Endothelial cell of umbilical vein (primary cell): ENCODE measurements at regions not wholly inside any gene's neighbourhood (a gene's known extent, or its start where the extent isn't known, plus 50 kb on each side); places are given as distances from the start of the nearest gene placed in this dataset.

Source experiments
- BruUV-seq: library from RNA; stranded (reverse); fragments of 400-500 nt; replicated peaks from 2 replicates; lab custom pipeline; 2021; lab: Mats Ljungman, UMichigan
- CTCF ChIA-PET: fragments of 300-600, 350-600 bp; sonication (Branson Sonifier 250); formaldehyde crosslinking; loops from one replicate; lab custom pipeline; 2021; ENCODE audit warnings: antibody characterized with exemption, inconsistent platforms; lab: Charles Lee
- POLR2A ChIA-PET: fragments of 300-600, 350-600 bp; sonication (Branson Sonifier 250); formaldehyde crosslinking; loops from one replicate; lab custom pipeline; 2021; ENCODE audit warnings: antibody characterized with exemption, inconsistent platforms; lab: Charles Lee
- DNase-seq: peaks from one replicate; pipeline ENCODE4 v3.0.0-alpha.2; 2011; ENCODE audit warnings: low read depth, low spot score
- FAIRE-seq: peaks from 2 replicates; lab custom pipeline; 2011; peaks lifted over from hg19 to GRCh38; lab: Jason Lieb, UNC
- H2AFZ ChIP-seq: 2 replicates; pipeline ENCODE4 v1.6.0; 2012; ENCODE audit warnings: low read depth, low read length, control low read depth, inconsistent platforms
- H3K27ac ChIP-seq: 2 replicates; pipeline ENCODE4 v1.5.1; 2011; ENCODE audit warnings: low read depth, mild to moderate bottlenecking, control low read depth, low read length, moderate library complexity; ENCODE audit not compliant: insufficient read depth
- H3K27me3 ChIP-seq, 2 experiments: 2 replicates each; pipeline versions ENCODE4 v1.6.0 to v1.6.1; 2011; ENCODE audit warnings: low read length in 2 of 2, mixed read lengths in 1 of 2; ENCODE audit not compliant: control insufficient read depth in 2 of 2, insufficient read depth in 2 of 2
- H3K36me3 ChIP-seq, 2 experiments: 2 replicates in 1 of 2; 3 replicates in 1 of 2; pipeline ENCODE4 v1.5.1; 2011; ENCODE audit warnings: low read length in 2 of 2, mild to moderate bottlenecking in 1 of 2, moderate library complexity in 1 of 2; ENCODE audit not compliant: control insufficient read depth in 2 of 2, insufficient read depth in 2 of 2; ENCODE audit errors: extremely low read depth in 1 of 2
- H3K4me1 ChIP-seq: 3 replicates; pipeline ENCODE4 v1.5.1; 2011; ENCODE audit warnings: mild to moderate bottlenecking, low read length; ENCODE audit not compliant: control insufficient read depth, insufficient read depth; ENCODE audit errors: extremely low read depth
- H3K4me2 ChIP-seq: 2 replicates; pipeline ENCODE4 v1.6.1; 2011; ENCODE audit warnings: low read length, control low read depth, mixed read lengths; ENCODE audit not compliant: insufficient read depth
- H3K4me3 ChIP-seq, 3 experiments: fragments of 200-600 bp in 1 of 3; sonication (generic), shearing (Covaris generic) in 1 of 3; replicated peaks in 1 of 3; 2 replicates each; pipeline ENCODE4 v1.5.1; 2011 to 2016; ENCODE audit warnings: control low read depth in 3 of 3, low read length in 3 of 3, mild to moderate bottlenecking in 2 of 3, inconsistent platforms in 1 of 3, low read depth in 1 of 3, moderate library complexity in 1 of 3; ENCODE audit not compliant: insufficient read depth in 1 of 3
- H3K79me2 ChIP-seq: 2 replicates; pipeline ENCODE4 v1.6.0; 2012; ENCODE audit warnings: low read length, inconsistent platforms; ENCODE audit not compliant: control insufficient read depth, insufficient read depth
- H3K9ac ChIP-seq: replicated peaks from 2 replicates; pipeline ENCODE3; 2011; ENCODE audit warnings: low read length, control low read depth; ENCODE audit not compliant: insufficient read depth; ENCODE audit errors: extremely low read depth
- H3K9me1 ChIP-seq: replicated peaks from 3 replicates; pipeline ENCODE4 v1.6.0; 2011; ENCODE audit warnings: mild to moderate bottlenecking, low read length; ENCODE audit not compliant: control insufficient read depth, insufficient read depth; ENCODE audit errors: extremely low read depth
- H3K9me3 ChIP-seq: replicated peaks from 2 replicates; pipeline ENCODE4 v1.5.1; 2012; ENCODE audit warnings: low read length, inconsistent platforms; ENCODE audit not compliant: control insufficient read depth, insufficient read depth
- H4K20me1 ChIP-seq: replicated peaks from 2 replicates; pipeline ENCODE3; 2011; ENCODE audit warnings: mild to moderate bottlenecking, low read length; ENCODE audit not compliant: control insufficient read depth, insufficient read depth; ENCODE audit errors: extremely low read depth
- EZH2 ChIP-seq: IDR thresholded peaks from 2 replicates; pipeline ENCODE4 v1.6.1; 2012; ENCODE audit warnings: borderline replicate concordance, low read depth, mild to moderate bottlenecking, moderate library complexity, low read length, inconsistent platforms; ENCODE audit not compliant: severe bottlenecking
- FOS ChIP-seq: IDR thresholded peaks from 2 replicates; pipeline ENCODE4 v1.6.1; 2011; ENCODE audit warnings: mild to moderate bottlenecking, low read length, moderate library complexity, borderline replicate concordance; ENCODE audit not compliant: insufficient read depth
- GATA2 ChIP-seq: IDR thresholded peaks from 2 replicates; pipeline ENCODE4 v1.7.0; 2011; ENCODE audit warnings: low read depth, mild to moderate bottlenecking, moderate library complexity, mixed read lengths, low read length; ENCODE audit not compliant: insufficient read length, insufficient read depth
- JUN ChIP-seq: IDR thresholded peaks from 2 replicates; pipeline ENCODE4 v1.6.1; 2011; ENCODE audit warnings: borderline replicate concordance, low read depth; ENCODE audit not compliant: insufficient read length, insufficient read depth
- MYC ChIP-seq: IDR thresholded peaks from one replicate; pipeline ENCODE4 v1.6.1; 2011; ENCODE audit warnings: mild to moderate bottlenecking, low read depth, low read length
- POLR2A ChIP-seq: IDR thresholded peaks from 2 replicates; pipeline ENCODE4 v1.6.1; 2012; ENCODE audit warnings: low read depth, mild to moderate bottlenecking, control low read depth, low read length
- POLR2AphosphoS5 ChIP-seq: IDR thresholded peaks from 2 replicates; pipeline ENCODE4 v1.6.1; 2012; ENCODE audit warnings: low read depth, mild to moderate bottlenecking, control low read depth, low read length, moderate library complexity; ENCODE audit not compliant: insufficient read depth
- dilution Hi-C: fragments of 300-500 bp; cut with MboI; formaldehyde crosslinking; loops from one replicate; pipeline ENCODE4 v1.15.0; 2019; ENCODE audit warnings: low sequenced_read_pairs; ENCODE audit not compliant: extremely low pct_ligation_motif_present
- intact Hi-C: fragments of 100-400 bp; cut with micrococcal nuclease; formaldehyde crosslinking; loops from one replicate; pipeline ENCODE4 v1.10.0; 2022
- TF ChIP-seq, protein P1 (sequence below): IDR thresholded peaks from 2 replicates; pipeline ENCODE4 v1.6.1; 2011; ENCODE audit not compliant: insufficient read depth, insufficient read length
- TF ChIP-seq, protein P2 (sequence below), 2 donors: IDR thresholded peaks; 1 replicate in 1 of 2; 2 replicates in 1 of 2; pipeline ENCODE4 v1.5.1; 2011; ENCODE audit warnings: low read length in 2 of 2, mild to moderate bottlenecking in 2 of 2, moderate library complexity in 2 of 2, control low read depth in 1 of 2, inconsistent platforms in 1 of 2, low read depth in 1 of 2; ENCODE audit not compliant: insufficient read depth in 1 of 2; ENCODE audit errors: extremely low read depth in 1 of 2

DNA sequence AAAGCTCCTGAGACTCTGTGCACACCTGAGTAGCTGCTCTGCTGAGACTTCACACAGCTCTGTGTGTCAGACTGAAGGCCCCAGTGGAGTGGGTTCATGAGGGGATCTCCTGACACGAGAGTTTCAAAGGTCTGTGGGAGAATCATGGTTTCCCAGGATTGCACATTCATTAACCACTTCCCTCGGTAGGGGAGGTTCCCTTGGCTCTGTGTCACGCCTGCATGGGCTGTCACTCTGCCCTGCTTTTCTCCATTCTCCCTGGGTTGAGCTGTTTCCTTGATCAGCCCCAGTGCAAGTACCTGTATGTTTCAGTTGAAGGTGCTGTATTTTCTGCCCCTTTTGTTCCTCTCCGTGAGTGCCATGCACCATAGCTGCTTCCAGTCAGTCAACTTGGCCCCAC is 236.9 kb downstream of the EPM2A start:
- no peaks in the 10 kb centered on the region for H4K20me1 ChIP-seq
- no peaks in the 10 kb centered on the region for H3K9me3 ChIP-seq
- ChIA-PET POLR2A (no interaction called here), CTCF (no interaction called here)
- H3K4me2 ChIP-seq, result no peak overlapping the region
- BruUV-seq, result no TSS peak
- FAIRE-seq (no peak), DNase-seq (no peak)
- H3K36me3 ChIP-seq, result no peaks in the 10 kb centered on the region
- TF ChIP-seq MYC (no peak), POLR2A (no peak), GATA2 (no peak), EZH2 (no peak), FOS (no peak), JUN (no peak), POLR2AphosphoS5 (no peak)
- TF ChIP-seq, protein P1, sequence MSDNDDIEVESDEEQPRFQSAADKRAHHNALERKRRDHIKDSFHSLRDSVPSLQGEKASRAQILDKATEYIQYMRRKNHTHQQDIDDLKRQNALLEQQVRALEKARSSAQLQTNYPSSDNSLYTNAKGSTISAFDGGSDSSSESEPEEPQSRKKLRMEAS, result no peak
- TF ChIP-seq, protein P2, sequence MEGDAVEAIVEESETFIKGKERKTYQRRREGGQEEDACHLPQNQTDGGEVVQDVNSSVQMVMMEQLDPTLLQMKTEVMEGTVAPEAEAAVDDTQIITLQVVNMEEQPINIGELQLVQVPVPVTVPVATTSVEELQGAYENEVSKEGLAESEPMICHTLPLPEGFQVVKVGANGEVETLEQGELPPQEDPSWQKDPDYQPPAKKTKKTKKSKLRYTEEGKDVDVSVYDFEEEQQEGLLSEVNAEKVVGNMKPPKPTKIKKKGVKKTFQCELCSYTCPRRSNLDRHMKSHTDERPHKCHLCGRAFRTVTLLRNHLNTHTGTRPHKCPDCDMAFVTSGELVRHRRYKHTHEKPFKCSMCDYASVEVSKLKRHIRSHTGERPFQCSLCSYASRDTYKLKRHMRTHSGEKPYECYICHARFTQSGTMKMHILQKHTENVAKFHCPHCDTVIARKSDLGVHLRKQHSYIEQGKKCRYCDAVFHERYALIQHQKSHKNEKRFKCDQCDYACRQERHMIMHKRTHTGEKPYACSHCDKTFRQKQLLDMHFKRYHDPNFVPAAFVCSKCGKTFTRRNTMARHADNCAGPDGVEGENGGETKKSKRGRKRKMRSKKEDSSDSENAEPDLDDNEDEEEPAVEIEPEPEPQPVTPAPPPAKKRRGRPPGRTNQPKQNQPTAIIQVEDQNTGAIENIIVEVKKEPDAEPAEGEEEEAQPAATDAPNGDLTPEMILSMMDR (IDR thresholded peaks at IDR 0.05; ENCODE audit: extremely low read depth in 1 of 2, insufficient read depth in 1 of 2, low read depth in 1 of 2, low read length in 2 of 2), result no peak
- H3K9me1 ChIP-seq, result no peaks in the 10 kb centered on the region
- no peak overlapping the region for H3K4me3 ChIP-seq
- H3K27ac ChIP-seq, result no peak overlapping the region
- H3K79me2 ChIP-seq, result no peaks in the 10 kb centered on the region
- no peaks in the 10 kb centered on the region for H3K27me3 ChIP-seq
- no peak overlapping the region for H3K9ac ChIP-seq
- intact Hi-C loops, result no loop called here
- no peaks in the 10 kb centered on the region for H3K4me1 ChIP-seq
- dilution Hi-C loops, result no loop called here
- H2AFZ ChIP-seq, result no peak overlapping the region
